Activated CD8-positive, alpha-beta memory T cell treated with anti-CD3 and anti-CD28 coated beads for 48 hours (primary cell): ENCODE measurements at regions not wholly inside any gene's neighbourhood (a gene's known extent, or its start where the extent isn't known, plus 50 kb on each side); places are given as distances from the start of the nearest gene placed in this dataset.
"Not testable (repeated sequence)": the region's sequence is repeated elsewhere in the genome, so short reads cannot be mapped to it uniquely, and the experiment has no call there.

ENCODE experiments used
- DNase-seq, 3 experiments: peaks; one replicate each; pipeline ENCODE4 v3.0.0-alpha.2; 2020; ENCODE audit warnings: low read depth in 2 of 3, low spot score in 2 of 3

GRCh38 chr3:67145738-67146137, 147.6 kb downstream of the KBTBD8 start:
- no peak for DNase-seq

GRCh38 chr3:67154429-67154828, 156.3 kb downstream of the KBTBD8 start:
- DNase-seq, result no peak

- no peak for DNase-seq
Measured at GRCh38 chr3:67167481-67167880, 169.4 kb downstream of the KBTBD8 start.

- no peak for DNase-seq
Measured at GRCh38 chr3:67171841-67172240, 173.7 kb downstream of the KBTBD8 start.

- not testable (repeated sequence) for DNase-seq
Measured at GRCh38 chr3:67173130-67173529, 175.0 kb downstream of the KBTBD8 start.

GRCh38 chr3:67176396-67176795, 178.3 kb downstream of the KBTBD8 start:
- no peak for DNase-seq

GRCh38 chr3:67192466-67192865, 194.4 kb downstream of the KBTBD8 start:
- no peak for DNase-seq

GRCh38 chr3:67196677-67197076, 198.6 kb downstream of the KBTBD8 start:
- DNase-seq, result no peak

- DNase-seq, result no peak
Measured at GRCh38 chr3:67198374-67198773, 200.3 kb downstream of the KBTBD8 start.

GRCh38 chr3:67200618-67201017, 202.5 kb downstream of the KBTBD8 start:
- no peak for DNase-seq

- no peak for DNase-seq
Measured at GRCh38 chr3:67201026-67201425, 202.9 kb downstream of the KBTBD8 start.

- no peak for DNase-seq
Measured at GRCh38 chr3:67202053-67202452, 203.9 kb downstream of the KBTBD8 start.

GRCh38 chr3:67204951-67205350, 206.8 kb downstream of the KBTBD8 start:
- DNase-seq, result no peak

- no peak for DNase-seq
Measured at GRCh38 chr3:67215690-67216089, 217.6 kb downstream of the KBTBD8 start.

GRCh38 chr3:67227030-67227429, 228.9 kb downstream of the KBTBD8 start:
- DNase-seq, result no peak

- no peak for DNase-seq
Measured at GRCh38 chr3:67228136-67228535, 230.0 kb downstream of the KBTBD8 start.

- no peak for DNase-seq
Measured at GRCh38 chr3:67232642-67233041, 234.5 kb downstream of the KBTBD8 start.

- no peak for DNase-seq
Measured at GRCh38 chr3:67239353-67239752, 241.2 kb downstream of the KBTBD8 start.

- DNase-seq, result no peak
Measured at GRCh38 chr3:67241084-67241483, 243.0 kb downstream of the KBTBD8 start.

GRCh38 chr3:67244130-67244529, 246.0 kb downstream of the KBTBD8 start:
- no peak for DNase-seq

- no peak for DNase-seq
Measured at GRCh38 chr3:67245545-67245944, 247.4 kb downstream of the KBTBD8 start.

GRCh38 chr3:67248726-67249125, 250.6 kb downstream of the KBTBD8 start:
- no peak for DNase-seq

- DNase-seq, result not testable (repeated sequence)
Measured at GRCh38 chr3:67252906-67253305, 254.8 kb downstream of the KBTBD8 start.

GRCh38 chr3:67278015-67278618, 280.0 kb downstream of the KBTBD8 start:
- no peak for DNase-seq
